ENCODE measurements at regions not wholly inside any gene's neighbourhood (a gene's known extent, or its start where the extent isn't known, plus 50 kb on each side); places are given as distances from the start of the nearest gene placed in this dataset.

- H3K36me3 ChIP-seq (replicated peaks in 1 of 2; ENCODE audit: control extremely low read depth in 1 of 2, control insufficient read depth in 1 of 2, extremely low read depth in 1 of 2, insufficient read depth in 2 of 2, low read length in 1 of 2), result no peaks in the 10 kb centered on the region
- H3K4me2 ChIP-seq (replicated peaks; ENCODE audit: low read depth, low read length, poor library complexity, severe bottlenecking), result no peak overlapping the region
- Mint-ChIP-seq H3K27me3 (no peaks in the 10 kb centered on the region), H3K27ac (no peak overlapping the region), H3K4me3 (no peak overlapping the region), H3K4me1 (no peaks in the 10 kb centered on the region), H3K9me3 (ENCODE audit: insufficient read depth) (peaks cover 11% of the 10 kb centered on the region)
- no peaks in the 10 kb centered on the region for H3K27me3 ChIP-seq (replicated peaks in 1 of 4; ENCODE audit: control extremely low read depth in 1 of 4, control insufficient read depth in 3 of 4, insufficient read depth in 4 of 4, low read length in 3 of 4)
- POLR2A ChIA-PET, result no interaction called here
- H3K79me2 ChIP-seq (ENCODE audit: control insufficient read depth, insufficient read depth, low read length), result no peaks in the 10 kb centered on the region
- ATAC-seq (ENCODE audit: low read depth) (no peak), DNase-seq (no peak)
- H3K27ac ChIP-seq (ENCODE audit: low read length in 2 of 2), result no peak overlapping the region
- no peaks in the 10 kb centered on the region for H4K20me1 ChIP-seq (ENCODE audit: control insufficient read depth, insufficient read depth, low read length, poor library complexity, severe bottlenecking)
- intact Hi-C loops (cut with micrococcal nuclease), result no loop called here
- no peak overlapping the region for H2AFZ ChIP-seq (ENCODE audit: insufficient read depth, low read depth, low read length, poor library complexity, severe bottlenecking)
- no peak overlapping the region for H3K9ac ChIP-seq (ENCODE audit: low read length)
- H3K9me3 ChIP-seq (ENCODE audit: control extremely low read depth in 1 of 3, control insufficient read depth in 2 of 3, insufficient read depth in 1 of 3, low read length in 2 of 3), result no peaks in the 10 kb centered on the region
- H3K4me3 ChIP-seq (ENCODE audit: control extremely low read depth in 1 of 5, extremely low read depth in 1 of 5, insufficient read depth in 1 of 5, low read depth in 2 of 5, low read length in 4 of 5), result no peak overlapping the region
- no peaks in the 10 kb centered on the region for H3K4me1 ChIP-seq (ENCODE audit: control insufficient read depth in 2 of 2, insufficient read depth in 2 of 2, low read length in 2 of 2)
- CTCF ChIA-PET, result no interaction called here
- TF ChIP-seq EZH2 (IDR thresholded peaks at IDR 0.05; ENCODE audit: borderline replicate concordance, insufficient read depth, low read depth, low read length, poor library complexity, severe bottlenecking), result no peak
- TF ChIP-seq, protein P1, sequence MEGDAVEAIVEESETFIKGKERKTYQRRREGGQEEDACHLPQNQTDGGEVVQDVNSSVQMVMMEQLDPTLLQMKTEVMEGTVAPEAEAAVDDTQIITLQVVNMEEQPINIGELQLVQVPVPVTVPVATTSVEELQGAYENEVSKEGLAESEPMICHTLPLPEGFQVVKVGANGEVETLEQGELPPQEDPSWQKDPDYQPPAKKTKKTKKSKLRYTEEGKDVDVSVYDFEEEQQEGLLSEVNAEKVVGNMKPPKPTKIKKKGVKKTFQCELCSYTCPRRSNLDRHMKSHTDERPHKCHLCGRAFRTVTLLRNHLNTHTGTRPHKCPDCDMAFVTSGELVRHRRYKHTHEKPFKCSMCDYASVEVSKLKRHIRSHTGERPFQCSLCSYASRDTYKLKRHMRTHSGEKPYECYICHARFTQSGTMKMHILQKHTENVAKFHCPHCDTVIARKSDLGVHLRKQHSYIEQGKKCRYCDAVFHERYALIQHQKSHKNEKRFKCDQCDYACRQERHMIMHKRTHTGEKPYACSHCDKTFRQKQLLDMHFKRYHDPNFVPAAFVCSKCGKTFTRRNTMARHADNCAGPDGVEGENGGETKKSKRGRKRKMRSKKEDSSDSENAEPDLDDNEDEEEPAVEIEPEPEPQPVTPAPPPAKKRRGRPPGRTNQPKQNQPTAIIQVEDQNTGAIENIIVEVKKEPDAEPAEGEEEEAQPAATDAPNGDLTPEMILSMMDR (IDR thresholded peaks at IDR 0.05), result no peak
- WGBS (ENCODE audit: insufficient coverage), result no CpG with 5 or more reads among the region's 1 CpG
Observed at GRCh38 chr14:29197557-29197956, 431.0 kb downstream of the FOXG1 start.

GRCh38 chr14:29205658-29206057, 439.1 kb downstream of the FOXG1 start:
- no peaks in the 10 kb centered on the region for H3K36me3 ChIP-seq (replicated peaks in 1 of 2; ENCODE audit: control extremely low read depth in 1 of 2, control insufficient read depth in 1 of 2, extremely low read depth in 1 of 2, insufficient read depth in 2 of 2, low read length in 1 of 2)
- H3K4me3 ChIP-seq (ENCODE audit: control extremely low read depth in 1 of 5, extremely low read depth in 1 of 5, insufficient read depth in 1 of 5, low read depth in 2 of 5, low read length in 4 of 5), result no peak overlapping the region
- no peaks in the 10 kb centered on the region for H3K27me3 ChIP-seq (replicated peaks in 1 of 4; ENCODE audit: control extremely low read depth in 1 of 4, control insufficient read depth in 3 of 4, insufficient read depth in 4 of 4, low read length in 3 of 4)
- WGBS (ENCODE audit: insufficient coverage), result no CpG with 5 or more reads among the region's 2 CpGs
- Mint-ChIP-seq H3K9me3 (ENCODE audit: insufficient read depth) (no peaks in the 10 kb centered on the region), H3K4me3 (no peak overlapping the region), H3K27me3 (no peaks in the 10 kb centered on the region), H3K4me1 (no peaks in the 10 kb centered on the region), H3K27ac (no peak overlapping the region)
- no peaks in the 10 kb centered on the region for H4K20me1 ChIP-seq (ENCODE audit: control insufficient read depth, insufficient read depth, low read length, poor library complexity, severe bottlenecking)
- H3K4me2 ChIP-seq (replicated peaks; ENCODE audit: low read depth, low read length, poor library complexity, severe bottlenecking), result no peak overlapping the region
- no peaks in the 10 kb centered on the region for H3K4me1 ChIP-seq (ENCODE audit: control insufficient read depth in 2 of 2, insufficient read depth in 2 of 2, low read length in 2 of 2)
- no peak for DNase-seq
- no peak overlapping the region for H3K27ac ChIP-seq (ENCODE audit: low read length in 2 of 2)
- intact Hi-C loops (cut with micrococcal nuclease), result no loop called here
- CTCF ChIA-PET, result interaction anchor here (0.6 kb wide), 1 partner anchor 336 kb away, joined by 4 read pairs; no protein-coding TSS in a partner anchor
- no peaks in the 10 kb centered on the region for H3K79me2 ChIP-seq (ENCODE audit: control insufficient read depth, insufficient read depth, low read length)
- no peak overlapping the region for H2AFZ ChIP-seq (ENCODE audit: insufficient read depth, low read depth, low read length, poor library complexity, severe bottlenecking)
- POLR2A ChIA-PET, result no interaction called here
- H3K9me3 ChIP-seq (ENCODE audit: control extremely low read depth in 1 of 3, control insufficient read depth in 2 of 3, insufficient read depth in 1 of 3, low read length in 2 of 3), result no peaks in the 10 kb centered on the region
- TF ChIP-seq, protein P1 (IDR thresholded peaks at IDR 0.05), result no peak
- TF ChIP-seq EZH2 (IDR thresholded peaks at IDR 0.05; ENCODE audit: borderline replicate concordance, insufficient read depth, low read depth, low read length, poor library complexity, severe bottlenecking), result no peak
- no peak overlapping the region for H3K9ac ChIP-seq (ENCODE audit: low read length)
- no peak for ATAC-seq (ENCODE audit: low read depth)

All from B cell (primary cell).